Fibroblast of villous mesenchyme (primary cell): ENCODE measurements at regions not wholly inside any gene's neighbourhood (a gene's known extent, or its start where the extent isn't known, plus 50 kb on each side); places are given as distances from the start of the nearest gene placed in this dataset.
"Not testable (repeated sequence)": the region's sequence is repeated elsewhere in the genome, so short reads cannot be mapped to it uniquely, and the experiment has no call there.

Experiments used
- DNase-seq: peaks from one replicate; pipeline ENCODE4 v3.0.0-alpha.2; 2010; ENCODE audit warnings: low read depth
- H3K4me3 ChIP-seq: 2 replicates; pipeline ENCODE4 v1.5.1; 2011; ENCODE audit warnings: low read depth, mild to moderate bottlenecking, low read length
- TF ChIP-seq, protein P1 (sequence below): IDR thresholded peaks from 2 replicates; pipeline ENCODE4 v1.5.1; 2012; ENCODE audit warnings: low read depth, mild to moderate bottlenecking, low read length; ENCODE audit not compliant: insufficient read depth

DNA sequence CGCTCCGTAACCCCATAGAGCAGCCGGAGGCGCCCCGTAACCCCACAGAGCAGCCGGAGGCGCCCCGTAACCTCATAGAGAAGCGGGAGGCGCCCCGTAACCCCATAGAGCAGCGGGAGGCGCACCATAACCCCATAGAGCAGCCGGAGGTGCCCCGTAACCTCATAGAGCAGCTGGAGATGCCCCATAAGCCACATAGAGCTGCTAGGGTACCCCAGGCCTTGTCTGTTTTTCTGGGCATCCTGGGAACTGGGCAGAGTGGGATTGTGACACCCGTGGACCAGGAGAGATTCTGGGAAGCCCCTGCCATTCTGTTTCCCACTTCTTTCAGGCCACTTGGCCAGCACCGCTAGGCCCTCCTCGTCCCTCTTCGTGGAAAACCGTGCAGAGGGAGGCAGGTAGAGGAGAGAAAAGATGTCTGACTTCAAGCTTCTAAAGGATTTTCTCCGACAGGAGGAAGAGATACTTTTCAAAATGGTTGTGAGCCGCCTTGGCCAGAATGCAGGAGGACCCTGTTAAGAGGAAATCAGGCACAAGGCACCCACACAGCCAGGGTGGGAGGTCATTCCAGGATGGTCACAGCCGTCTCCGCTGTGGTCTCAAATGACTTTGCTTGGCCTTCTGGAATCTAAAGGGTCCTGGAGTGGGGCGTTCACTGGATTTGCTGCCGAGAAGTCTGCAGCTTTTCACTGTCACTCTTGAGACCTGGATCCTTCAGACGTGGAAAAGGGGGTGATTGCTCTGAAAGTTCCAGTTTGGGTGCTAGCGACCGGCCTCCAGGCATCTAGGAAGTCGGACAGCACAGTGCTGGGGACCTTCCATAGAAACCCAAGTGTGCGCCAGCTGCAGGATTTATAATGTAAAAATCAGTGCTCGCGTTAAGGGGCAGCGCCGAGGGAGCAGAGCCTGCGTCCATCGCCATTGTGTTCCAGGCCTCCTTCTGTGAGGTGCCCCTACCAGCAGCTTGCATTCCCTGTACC, 178.3 kb upstream of the ZNF469 start:
- not testable (repeated sequence) for H3K4me3 ChIP-seq, DNase-seq

DNA sequence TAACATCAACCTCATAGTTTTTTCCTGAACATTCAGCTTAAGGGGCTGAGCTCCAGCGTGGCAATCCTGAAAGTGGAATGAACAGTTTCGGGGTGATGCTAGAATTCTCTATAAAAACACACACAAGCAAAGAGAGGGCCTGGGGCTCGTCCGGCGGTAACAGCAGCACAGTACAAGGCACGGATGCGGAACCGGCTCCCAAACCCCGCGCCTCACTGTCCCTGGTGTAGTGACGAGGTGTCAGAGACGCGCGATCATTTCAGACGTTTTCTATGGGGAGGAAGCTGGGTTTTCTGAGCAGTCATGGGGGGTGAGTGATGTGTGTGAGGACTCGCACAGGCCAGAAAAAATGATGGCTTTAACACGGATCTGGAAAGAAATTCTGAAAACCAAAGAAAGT, 177.3 kb upstream of the ZNF469 start:
- not testable (repeated sequence) for DNase-seq, H3K4me3 ChIP-seq

DNA sequence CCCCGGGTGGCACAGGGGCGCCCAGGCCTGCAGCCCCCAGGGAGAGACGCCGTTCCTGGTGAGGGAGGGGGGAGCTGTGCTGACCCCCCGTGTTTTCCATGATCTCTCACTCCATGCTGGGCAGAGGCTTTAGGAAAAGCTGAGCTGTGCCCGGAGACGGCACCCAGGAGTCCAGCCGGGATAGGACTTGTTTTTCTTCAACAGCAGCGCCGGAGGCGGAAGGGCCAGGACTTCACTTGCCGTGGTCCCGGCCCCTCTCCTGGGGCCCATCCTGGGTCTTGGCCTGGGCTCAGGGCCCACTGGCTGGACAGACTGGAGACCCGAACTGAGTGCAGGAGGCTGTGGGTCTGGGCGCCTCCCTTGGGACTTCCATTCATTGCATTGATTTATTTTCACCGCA, 176.8 kb upstream of the ZNF469 start:
- not testable (repeated sequence) for DNase-seq, H3K4me3 ChIP-seq

DNA sequence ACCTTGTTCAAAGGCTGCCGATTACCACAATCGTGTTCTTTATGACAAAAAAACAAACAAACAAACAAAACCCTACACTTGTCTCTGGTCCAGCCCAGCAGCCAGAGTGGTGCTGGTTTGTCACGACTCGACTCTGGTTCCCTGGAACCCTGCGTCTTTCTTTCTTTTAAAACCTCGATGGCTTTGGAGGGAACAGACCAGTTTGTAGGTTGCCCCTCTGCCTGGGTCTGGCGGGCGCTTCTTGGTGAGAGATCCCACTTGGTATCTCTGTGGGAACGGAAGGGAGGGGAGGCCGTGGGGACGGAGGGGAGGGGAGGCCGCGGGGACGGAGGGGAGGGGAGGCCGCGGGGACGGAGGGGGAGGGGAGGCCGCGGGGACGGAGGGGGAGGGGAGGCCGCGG, 176.2 kb upstream of the ZNF469 start:
- not testable (repeated sequence) for DNase-seq, H3K4me3 ChIP-seq

DNA sequence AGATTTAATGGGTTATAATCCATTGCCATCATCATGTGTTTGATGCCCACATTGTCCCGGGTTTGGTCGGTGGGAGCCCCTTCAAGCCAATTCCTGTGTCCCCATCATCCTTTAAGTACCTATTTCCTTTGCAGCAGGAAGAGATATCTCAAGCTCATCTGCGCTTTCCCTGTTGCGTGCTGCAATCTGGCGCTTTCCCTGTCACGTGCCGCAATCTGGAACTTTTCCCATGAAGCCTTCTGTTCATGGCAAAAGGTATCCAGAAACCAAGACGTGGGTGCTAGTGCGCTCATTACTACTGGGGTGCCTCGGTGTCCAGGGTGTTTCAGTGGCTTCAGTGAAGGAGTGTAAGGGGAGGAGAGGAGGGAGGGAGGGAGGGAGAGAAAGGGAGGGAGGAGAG, 174.6 kb upstream of the ZNF469 start:
- TF ChIP-seq, protein P1, sequence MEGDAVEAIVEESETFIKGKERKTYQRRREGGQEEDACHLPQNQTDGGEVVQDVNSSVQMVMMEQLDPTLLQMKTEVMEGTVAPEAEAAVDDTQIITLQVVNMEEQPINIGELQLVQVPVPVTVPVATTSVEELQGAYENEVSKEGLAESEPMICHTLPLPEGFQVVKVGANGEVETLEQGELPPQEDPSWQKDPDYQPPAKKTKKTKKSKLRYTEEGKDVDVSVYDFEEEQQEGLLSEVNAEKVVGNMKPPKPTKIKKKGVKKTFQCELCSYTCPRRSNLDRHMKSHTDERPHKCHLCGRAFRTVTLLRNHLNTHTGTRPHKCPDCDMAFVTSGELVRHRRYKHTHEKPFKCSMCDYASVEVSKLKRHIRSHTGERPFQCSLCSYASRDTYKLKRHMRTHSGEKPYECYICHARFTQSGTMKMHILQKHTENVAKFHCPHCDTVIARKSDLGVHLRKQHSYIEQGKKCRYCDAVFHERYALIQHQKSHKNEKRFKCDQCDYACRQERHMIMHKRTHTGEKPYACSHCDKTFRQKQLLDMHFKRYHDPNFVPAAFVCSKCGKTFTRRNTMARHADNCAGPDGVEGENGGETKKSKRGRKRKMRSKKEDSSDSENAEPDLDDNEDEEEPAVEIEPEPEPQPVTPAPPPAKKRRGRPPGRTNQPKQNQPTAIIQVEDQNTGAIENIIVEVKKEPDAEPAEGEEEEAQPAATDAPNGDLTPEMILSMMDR, result no peak
- H3K4me3 ChIP-seq, result no peak overlapping the region
- DNase-seq, result no peak

DNA sequence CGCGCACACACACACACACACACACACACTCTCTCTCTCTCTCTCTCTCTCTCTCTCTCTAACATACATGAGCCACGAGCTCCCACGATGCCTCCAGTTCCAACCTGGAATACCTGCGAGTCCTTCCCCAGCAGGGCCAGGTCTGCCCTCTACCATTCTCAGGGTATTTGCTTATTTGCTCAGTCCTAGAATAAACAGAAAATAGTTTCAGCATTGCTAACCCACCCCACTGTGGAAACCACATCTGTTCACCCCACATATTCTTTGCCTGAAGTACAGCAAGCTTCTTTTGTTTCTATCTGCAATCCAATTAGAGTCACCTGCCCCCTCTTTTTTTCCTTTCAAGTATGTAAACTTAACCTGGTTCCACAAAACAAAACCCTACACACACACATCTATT, 174.0 kb upstream of the ZNF469 start:
- not testable (repeated sequence) for DNase-seq

DNA sequence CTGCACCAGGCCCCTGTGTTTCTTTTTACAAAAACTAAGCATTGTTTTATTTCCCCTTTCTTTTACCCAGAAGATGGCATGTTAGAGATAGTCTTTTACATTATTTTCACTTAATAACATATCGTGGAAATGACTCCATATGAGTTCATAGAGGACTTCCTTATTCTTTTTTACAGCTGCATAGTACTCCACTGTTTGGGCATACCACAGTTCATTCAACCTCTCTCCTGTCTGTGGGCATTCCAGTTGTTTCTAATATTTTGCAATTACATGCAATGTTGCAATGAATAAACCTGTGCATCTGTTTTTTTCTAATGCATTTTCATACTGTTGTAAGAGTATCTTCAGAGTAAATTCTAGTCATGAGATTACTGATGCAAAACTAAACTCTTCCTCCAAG, 173.2 kb upstream of the ZNF469 start:
- DNase-seq, result not testable (repeated sequence)

More for the DNA sequence above, 174.0 kb upstream of the ZNF469 start:
- H3K4me3 ChIP-seq, result not testable (repeated sequence)

DNA sequence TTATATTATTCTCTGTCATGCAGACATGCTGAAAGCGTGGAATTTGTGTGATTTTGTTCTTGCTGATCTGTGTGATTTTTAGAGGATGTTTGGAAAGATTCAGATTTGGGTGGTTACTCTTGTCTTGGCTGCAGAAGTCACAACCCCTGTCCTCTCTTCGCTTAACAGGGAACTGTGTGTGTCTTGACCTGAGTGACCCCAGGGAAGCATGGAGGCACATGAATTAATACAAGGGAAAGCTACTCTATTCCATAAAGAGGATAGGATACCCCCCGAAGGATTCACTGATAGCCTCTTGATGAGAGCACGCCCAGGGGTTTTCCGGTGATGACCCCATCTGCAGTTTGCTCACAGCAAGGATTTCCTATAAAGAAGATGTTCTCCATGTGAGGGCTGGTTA, 168.8 kb upstream of the ZNF469 start:
- DNase-seq, H3K4me3 ChIP-seq: not testable (repeated sequence)

More for the DNA sequence above, 173.2 kb upstream of the ZNF469 start:
- H3K4me3 ChIP-seq, result not testable (repeated sequence)

DNA sequence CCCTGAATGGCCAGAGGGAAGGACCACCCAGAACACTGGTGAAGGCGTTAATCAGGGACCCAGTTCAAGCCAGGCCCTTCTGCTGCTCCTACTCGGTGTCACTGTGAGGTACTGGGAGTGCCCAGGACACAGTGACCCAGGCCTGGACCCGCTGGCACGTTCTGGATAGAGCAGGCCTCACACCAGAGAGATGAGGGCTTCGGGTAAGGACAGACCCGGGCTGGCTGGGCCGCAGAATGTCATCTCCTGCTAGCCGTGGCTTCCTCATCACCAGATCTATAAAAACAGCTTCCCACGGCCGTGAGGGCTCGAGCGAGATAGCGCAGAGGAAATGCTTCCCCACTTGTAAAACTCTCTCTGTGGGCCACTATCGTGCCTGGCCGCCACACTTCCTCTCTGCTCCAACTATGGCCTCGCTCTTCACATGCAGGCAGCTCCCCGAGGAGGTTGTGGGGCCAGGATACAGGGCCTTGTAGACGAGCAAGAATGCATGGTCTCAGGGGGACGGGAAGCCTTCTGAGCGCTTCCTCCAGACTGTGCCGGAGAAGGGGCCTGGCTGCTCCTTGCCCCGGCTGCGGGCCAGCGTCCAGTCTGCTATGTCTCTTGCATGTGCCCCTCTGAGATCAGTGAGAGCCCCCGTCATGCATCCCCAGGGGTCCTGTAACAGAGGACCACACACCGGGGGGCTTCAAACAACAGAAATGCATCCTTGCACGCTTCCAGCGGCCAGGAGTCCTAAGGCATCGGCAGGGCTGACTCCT, 161.6 kb upstream of the ZNF469 start:
- H3K4me3 ChIP-seq, DNase-seq: not testable (repeated sequence)

DNA sequence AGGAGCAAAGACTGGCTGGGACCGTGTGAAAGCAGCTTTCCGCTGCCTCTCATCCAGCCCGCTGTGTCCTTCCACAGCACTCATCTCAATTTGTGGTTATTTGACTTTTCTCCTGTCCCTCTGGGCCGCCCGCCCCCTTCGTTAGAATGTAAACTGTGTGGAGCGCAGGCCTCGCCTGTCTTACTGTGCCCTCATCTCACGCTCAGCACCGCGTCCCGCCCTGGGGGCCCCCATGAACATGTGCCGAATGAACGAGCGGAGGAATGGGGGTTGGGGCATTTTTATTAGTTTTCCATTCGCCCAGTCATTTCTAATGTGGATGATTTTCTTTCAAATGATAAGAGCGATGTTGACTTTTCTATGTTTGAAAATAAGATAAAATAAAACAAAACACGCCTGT, 159.1 kb upstream of the ZNF469 start:
- H3K4me3 ChIP-seq, DNase-seq: not testable (repeated sequence)

DNA sequence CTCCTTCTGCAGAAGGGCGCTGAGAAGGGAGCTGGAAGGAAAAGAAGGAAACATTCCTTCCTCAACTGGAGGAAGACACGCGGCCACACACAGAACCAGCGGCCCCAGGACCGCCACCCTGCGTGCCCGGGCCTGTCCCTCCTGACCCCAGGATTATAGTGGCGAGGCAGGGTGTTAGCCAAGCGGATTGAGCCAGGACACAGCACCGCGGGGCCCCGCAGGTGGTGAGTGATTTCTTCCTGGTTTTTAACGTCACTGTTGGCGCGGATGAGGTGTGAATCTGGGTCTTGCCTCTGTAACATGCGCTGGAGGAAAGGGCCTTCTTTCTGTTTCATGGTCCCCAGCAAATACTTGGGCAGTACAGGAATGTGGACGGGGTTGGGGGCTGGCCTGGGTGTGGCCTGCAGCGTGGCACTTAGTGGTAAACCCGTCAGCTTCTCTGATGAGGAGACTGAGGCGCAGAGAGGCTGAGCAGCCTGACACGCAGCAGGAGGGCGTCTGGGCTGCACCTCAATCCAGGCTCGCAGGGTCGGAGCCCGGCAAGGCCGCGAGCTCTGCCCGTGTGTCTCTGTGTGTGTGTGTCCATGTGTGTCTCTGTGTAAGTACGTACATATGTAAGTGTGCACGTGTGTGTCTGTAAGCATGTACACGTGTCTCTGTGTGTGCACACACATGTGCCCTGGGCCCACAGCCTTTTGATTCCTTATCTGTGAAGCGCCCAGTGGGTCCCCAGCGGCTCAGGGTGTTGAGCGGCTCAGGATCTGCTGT, 158.4 kb upstream of the ZNF469 start:
- H3K4me3 ChIP-seq, DNase-seq: not testable (repeated sequence)

DNA sequence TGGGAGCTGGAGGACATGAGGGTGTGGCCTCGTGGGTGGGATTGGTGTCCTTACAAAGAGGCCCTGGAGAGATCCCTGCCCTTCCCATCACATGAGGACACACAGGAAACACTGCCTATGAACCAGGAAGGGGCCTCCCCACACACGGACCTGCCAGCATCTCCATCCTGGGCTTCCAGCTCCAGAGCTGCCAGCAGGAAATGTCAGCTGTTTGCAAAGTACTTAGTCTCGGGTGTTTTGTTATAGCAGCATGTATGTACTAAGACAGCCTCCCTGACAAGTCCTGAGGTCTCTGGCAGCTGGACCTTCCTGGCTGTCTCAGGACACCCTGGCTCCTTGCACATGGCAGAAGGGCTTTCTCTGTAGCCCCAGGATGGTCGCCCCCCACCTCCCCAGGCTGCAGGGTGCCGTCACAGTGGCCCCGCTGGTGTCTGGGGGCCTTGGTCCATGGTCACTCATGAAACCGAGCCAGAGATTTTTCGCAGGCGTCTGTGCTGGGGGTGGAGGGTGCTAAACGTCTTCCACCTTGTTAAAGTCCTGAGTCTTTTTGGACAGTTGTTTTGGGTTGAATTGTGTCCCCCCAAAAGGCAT, 157.0 kb upstream of the ZNF469 start:
- DNase-seq, H3K4me3 ChIP-seq: not testable (repeated sequence)

DNA sequence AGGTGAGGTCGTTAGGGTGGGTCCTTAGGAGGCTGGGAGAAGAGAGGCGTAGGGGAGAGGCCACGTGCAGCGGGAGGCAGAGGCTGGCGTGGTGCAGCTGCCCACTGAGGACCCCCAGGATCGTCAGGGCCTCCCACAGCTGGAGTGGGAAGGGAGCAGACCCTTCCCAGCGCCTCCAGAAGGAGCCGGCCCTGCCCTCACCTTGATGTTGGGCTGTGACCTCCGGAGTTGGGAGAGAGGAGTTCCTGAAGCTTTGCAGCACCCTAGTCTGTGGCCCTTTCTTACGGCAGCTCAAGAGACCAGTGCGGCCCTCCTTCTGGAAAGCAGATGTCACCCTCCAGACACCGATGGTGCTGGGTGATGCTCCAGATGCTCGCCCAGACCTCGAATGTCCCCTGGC, 156.5 kb upstream of the ZNF469 start:
- not testable (repeated sequence) for DNase-seq, H3K4me3 ChIP-seq

DNA sequence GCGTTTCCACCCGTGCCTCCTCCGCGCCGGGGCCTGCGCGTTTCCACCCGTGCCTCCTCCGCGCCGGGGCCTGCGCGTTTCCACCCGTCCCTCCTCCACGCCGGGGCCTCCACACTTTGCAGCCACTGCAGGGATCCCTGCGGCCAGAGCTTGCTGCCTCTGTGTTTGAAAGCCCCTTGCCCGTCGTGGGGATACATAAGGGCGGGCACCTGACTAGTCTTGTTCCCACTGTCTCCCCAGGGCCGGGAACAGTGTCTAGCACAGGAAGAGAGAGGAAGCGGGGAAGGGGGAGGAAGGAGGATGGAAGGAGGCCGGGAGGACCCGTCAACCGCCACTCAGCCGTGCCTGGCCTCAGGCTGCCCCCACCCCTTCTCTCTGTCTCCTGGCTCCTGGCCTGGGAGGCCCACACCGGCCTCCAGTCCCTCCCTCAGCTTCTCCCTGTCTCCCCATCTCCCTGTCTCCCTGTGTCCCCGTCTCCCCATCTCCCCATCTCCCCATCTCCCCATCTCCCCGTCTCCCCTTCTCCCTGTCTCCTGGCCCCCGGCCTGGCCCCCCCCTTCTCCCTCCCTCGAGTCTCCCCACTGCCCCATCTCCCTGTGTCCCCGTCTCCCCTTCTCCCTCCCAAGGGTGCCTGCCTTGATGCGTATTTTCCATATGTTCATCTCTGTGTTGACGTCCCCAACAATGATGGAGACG, 155.6 kb upstream of the ZNF469 start:
- H3K4me3 ChIP-seq, result not testable (repeated sequence)

DNA sequence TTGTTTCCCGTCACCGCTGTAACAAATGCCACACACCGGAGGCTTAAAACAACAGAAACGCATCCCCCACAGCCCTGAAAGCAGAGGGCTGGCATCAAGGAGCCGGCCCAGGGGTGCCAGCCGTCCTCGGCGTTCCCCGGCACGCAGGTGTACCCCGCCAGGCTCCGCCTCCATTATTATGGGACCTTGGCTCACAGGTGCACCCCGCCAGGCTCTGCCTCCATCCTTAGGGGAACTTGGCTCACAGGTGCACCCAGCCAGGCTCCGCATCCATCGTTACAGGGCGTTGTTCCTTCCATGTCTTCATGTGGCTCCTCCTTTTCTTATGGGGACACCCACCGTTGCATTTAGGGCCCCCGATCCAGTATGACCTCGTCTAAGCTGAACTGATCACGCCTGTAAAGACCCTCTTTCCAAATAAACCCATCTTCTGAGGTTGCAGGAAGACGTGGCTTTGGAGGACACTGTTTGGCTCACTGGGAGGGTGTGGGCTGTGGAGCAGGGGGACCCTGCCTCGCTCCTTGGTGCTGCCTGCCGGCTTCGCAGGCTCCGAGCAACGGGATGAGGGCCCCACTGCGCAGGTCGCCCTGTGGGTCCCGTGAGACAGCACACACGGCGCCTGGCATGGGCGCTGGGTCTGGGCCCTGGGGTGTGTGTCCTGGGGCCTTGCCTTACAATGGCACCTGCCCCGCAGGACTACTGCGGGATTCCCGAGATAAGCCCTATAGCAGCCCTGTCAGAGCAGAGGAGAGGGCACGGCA, 154.9 kb upstream of the ZNF469 start:
- not testable (repeated sequence) for DNase-seq, H3K4me3 ChIP-seq

More for the DNA sequence above, 155.6 kb upstream of the ZNF469 start:
- not testable (repeated sequence) for DNase-seq

DNA sequence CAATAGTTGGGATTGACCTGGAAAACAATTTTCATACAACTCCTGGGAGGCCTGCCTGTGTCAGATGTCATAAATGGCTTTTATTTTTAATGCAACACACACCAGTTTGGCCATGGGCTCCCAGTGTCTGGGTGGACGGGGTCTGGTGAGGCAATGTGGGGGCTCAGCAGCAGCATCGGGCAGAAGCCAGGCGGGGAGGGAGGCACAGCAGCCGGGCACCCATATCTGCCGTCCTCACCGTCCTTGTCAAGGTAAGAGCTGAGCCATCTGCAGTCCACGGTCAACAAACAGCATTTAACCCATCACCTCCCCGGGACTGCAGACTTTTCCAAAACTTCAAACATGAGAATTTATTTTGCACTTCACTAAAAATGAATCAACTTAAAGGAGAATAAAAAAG, 154.0 kb upstream of the ZNF469 start:
- DNase-seq, result not testable (repeated sequence)

More for the DNA sequence above, 154.0 kb upstream of the ZNF469 start:
- H3K4me3 ChIP-seq, result not testable (repeated sequence)
